Karpas-422 (cell line): ENCODE measurements at regions not wholly inside any gene's neighbourhood (a gene's known extent, or its start where the extent isn't known, plus 50 kb on each side); places are given as distances from the start of the nearest gene placed in this dataset.

Experiments used
- DNase-seq: peaks from one replicate; pipeline ENCODE4 v3.0.0-alpha.2; 2015
- H2AFZ ChIP-seq: fragments of 200-600 bp; sonication (generic); 2 replicates; pipeline ENCODE4 v1.6.1; 2014; ENCODE audit warnings: antibody characterized with exemption, low read length, mixed read lengths
- H3K27ac ChIP-seq: fragments of 200-600 bp; sonication (generic); 2 replicates; pipeline ENCODE4 v1.5.1; 2014; ENCODE audit warnings: mild to moderate bottlenecking, low read length, moderate library complexity
- H3K27me3 ChIP-seq: fragments of 200-600 bp; sonication (generic); 2 replicates; pipeline ENCODE4 v1.6.1; 2014; ENCODE audit warnings: low read length, mixed read lengths
- H3K36me3 ChIP-seq: fragments of 200-600 bp; sonication (generic); 2 replicates; pipeline ENCODE4 v1.6.1; 2014; ENCODE audit warnings: low read length, mixed read lengths; ENCODE audit not compliant: insufficient read depth
- H3K4me1 ChIP-seq: fragments of 200-600 bp; sonication (generic); 2 replicates; pipeline ENCODE4 v1.6.1; 2014; ENCODE audit warnings: mild to moderate bottlenecking, low read length, mixed read lengths
- H3K4me2 ChIP-seq: fragments of 200-600 bp; sonication (generic); 2 replicates; pipeline ENCODE4 v1.6.1; 2014; ENCODE audit warnings: low read length, low read depth, mild to moderate bottlenecking; ENCODE audit not compliant: poor library complexity, severe bottlenecking
- H3K4me3 ChIP-seq: fragments of 200-600 bp; sonication (generic); 2 replicates; pipeline ENCODE4 v1.5.1; 2014; ENCODE audit warnings: mild to moderate bottlenecking, antibody characterized with exemption, low read length, mixed read lengths
- H3K79me2 ChIP-seq: fragments of 200-600 bp; sonication (generic); 2 replicates; pipeline ENCODE4 v1.6.1; 2014; ENCODE audit warnings: mild to moderate bottlenecking, low read length, mixed read lengths
- H3K9ac ChIP-seq: fragments of 200-600 bp; sonication (generic); 2 replicates; pipeline ENCODE4 v1.6.0; 2014; ENCODE audit warnings: low read length
- H3K9me2 ChIP-seq: fragments of 200-600 bp; sonication (generic), shearing (Covaris generic); replicated peaks from 2 replicates; pipeline ENCODE4 v1.6.0; 2014; ENCODE audit warnings: mild to moderate bottlenecking, low read length, moderate library complexity; ENCODE audit not compliant: insufficient read depth
- H3K9me3 ChIP-seq: fragments of 300-700, 200-600 bp; sonication (generic); 2 replicates; pipeline ENCODE4 v1.6.1; 2014; ENCODE audit warnings: low read length, mixed read lengths
- H4K20me1 ChIP-seq: fragments of 200-600 bp; sonication (generic); 2 replicates; pipeline ENCODE4 v1.6.1; 2014; ENCODE audit warnings: mild to moderate bottlenecking, antibody characterized with exemption, low read length, low read depth; ENCODE audit not compliant: insufficient read depth

DNA sequence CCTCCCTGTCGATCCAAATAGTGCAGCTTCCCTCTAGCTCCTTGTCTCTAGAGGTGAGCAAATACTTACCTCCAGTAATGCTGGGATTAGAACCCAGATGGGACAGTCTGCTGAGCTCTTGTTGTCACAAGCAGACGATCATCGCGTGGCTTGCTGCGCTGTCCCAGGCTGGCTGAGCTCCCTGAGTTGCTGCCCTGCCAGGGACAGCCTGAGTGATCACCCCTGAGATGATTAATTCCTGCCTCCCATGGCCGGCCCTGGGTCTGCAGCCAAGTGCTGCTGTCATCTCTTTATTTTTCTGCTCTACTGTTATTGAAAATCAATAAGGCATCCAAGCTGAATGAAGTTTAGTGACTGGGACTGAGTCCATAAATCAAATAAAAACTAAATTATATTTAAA lies 94.0 kb upstream of the ALDH1B1 start:
- no peak overlapping the region for H3K4me2 ChIP-seq
- no peaks in the 10 kb centered on the region for H3K79me2 ChIP-seq
- peaks cover 7% of the 10 kb centered on the region for H3K4me1 ChIP-seq
- no peaks in the 10 kb centered on the region for H3K36me3 ChIP-seq
- H3K4me3 ChIP-seq, result no peak overlapping the region
- H3K27ac ChIP-seq, result no peak overlapping the region
- no peak overlapping the region for H2AFZ ChIP-seq
- H4K20me1 ChIP-seq, result no peaks in the 10 kb centered on the region
- H3K9me3 ChIP-seq, result no peaks in the 10 kb centered on the region
- H3K9me2 ChIP-seq, result no peaks in the 10 kb centered on the region
- H3K9ac ChIP-seq, result no peak overlapping the region
- H3K27me3 ChIP-seq, result no peaks in the 10 kb centered on the region
- DNase-seq, result no peak

DNA sequence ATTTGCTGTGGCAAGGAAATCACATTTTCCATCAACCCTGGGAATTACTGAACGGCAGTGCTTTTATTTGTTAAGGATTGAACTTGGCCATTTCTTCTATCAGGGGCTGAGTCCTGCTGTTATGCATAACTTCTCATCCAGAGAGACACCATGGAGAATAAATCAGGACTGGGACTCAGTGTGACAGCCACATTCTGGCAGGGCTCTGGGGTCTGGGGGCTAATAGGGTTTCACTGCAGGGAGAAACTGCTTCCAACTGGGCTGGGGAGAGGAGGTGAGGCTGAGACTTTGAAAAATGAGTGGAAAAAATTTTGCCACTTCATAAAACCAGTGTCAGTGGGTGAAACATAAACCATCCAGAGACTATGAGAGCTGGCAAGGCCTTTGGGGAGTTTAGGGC lies 95.7 kb upstream of the ALDH1B1 start:
- Histone ChIP-seq H4K20me1 (no peaks in the 10 kb centered on the region), H3K27me3 (no peaks in the 10 kb centered on the region), H3K4me1 (peaks cover 7% of the 10 kb centered on the region), H3K4me2 (no peak overlapping the region), H3K4me3 (no peak overlapping the region), H3K9me2 (no peaks in the 10 kb centered on the region), H2AFZ (no peak overlapping the region), H3K9me3 (no peaks in the 10 kb centered on the region), H3K79me2 (no peaks in the 10 kb centered on the region), H3K9ac (no peak overlapping the region), H3K36me3 (no peaks in the 10 kb centered on the region), H3K27ac (no peak overlapping the region)
- DNase-seq, result no peak

DNA sequence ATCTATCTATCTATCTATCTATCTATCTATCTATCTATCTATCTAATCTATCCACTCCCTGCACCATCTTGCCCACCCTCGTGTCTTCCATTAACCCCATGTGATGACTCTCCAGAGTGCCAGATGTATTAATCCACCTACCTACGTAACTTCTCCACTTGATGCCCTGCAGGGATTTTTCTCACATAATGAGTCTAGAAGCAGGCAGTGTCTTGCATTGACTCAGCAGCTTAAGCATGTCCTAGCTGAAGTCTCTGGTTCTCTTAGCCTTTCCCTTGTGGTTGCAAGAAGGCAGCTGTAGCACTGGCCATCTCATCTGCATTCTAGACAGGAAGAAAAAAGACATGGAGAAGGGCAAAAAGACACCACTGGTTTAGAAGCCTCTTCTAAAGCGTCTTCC lies 96.7 kb upstream of the ALDH1B1 start:
- no peaks in the 10 kb centered on the region for H3K9me3 ChIP-seq
- no peak overlapping the region for H3K4me3 ChIP-seq
- H3K4me2 ChIP-seq, result no peak overlapping the region
- H3K4me1 ChIP-seq, result peaks cover 7% of the 10 kb centered on the region
- no peak overlapping the region for H2AFZ ChIP-seq
- no peaks in the 10 kb centered on the region for H3K79me2 ChIP-seq
- no peaks in the 10 kb centered on the region for H4K20me1 ChIP-seq
- H3K36me3 ChIP-seq, result no peaks in the 10 kb centered on the region
- DNase-seq, result no peak
- H3K9me2 ChIP-seq, result no peaks in the 10 kb centered on the region
- H3K27me3 ChIP-seq, result no peaks in the 10 kb centered on the region
- no peak overlapping the region for H3K27ac ChIP-seq
- no peak overlapping the region for H3K9ac ChIP-seq

DNA sequence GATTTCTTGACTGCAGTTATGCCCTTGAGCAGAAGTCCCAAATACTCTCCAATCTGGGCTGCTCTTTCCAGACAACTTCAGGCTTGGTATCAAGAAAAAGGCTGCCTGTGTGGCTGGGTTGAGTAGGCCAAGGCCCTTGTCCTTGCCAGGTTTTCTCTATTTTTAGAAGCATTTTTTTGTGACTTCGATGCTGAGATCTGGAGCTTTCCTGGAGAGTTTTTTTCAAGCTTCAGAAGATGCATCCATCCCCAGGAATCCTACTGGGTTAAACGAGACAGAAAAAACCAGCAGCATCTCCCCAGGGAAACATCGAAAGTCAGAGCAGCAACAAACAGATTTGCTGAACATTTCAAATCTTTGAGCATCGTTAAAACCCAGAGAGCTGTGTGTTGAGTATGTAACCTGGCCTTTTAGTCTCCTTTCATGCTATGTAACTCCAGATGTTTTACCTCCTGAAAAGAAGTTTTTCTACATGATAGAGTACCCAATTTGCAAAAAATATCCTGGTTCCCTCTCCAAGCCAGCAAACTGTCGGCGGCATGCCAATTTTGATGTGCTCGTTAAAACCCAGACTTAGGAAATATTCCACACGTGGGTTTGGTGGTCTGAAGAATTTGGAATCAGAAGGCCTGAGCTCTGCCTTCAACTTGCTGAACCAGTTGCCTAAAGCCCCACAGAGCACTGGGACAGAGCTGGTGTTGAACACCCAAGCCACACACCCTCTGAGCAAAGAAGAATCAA lies 98.1 kb upstream of the ALDH1B1 start:
- Histone ChIP-seq H3K79me2 (no peaks in the 10 kb centered on the region), H3K9ac (no peak overlapping the region), H3K36me3 (no peaks in the 10 kb centered on the region), H3K9me3 (no peaks in the 10 kb centered on the region), H2AFZ (no peak overlapping the region), H4K20me1 (no peaks in the 10 kb centered on the region), H3K4me2 (no peak overlapping the region), H3K27ac (no peak overlapping the region), H3K27me3 (no peaks in the 10 kb centered on the region), H3K4me1 (no peaks in the 10 kb centered on the region; the same call in 1 of the 2 replicates), H3K4me3 (no peak overlapping the region), H3K9me2 (no peaks in the 10 kb centered on the region)
- DNase-seq, result no peak

DNA sequence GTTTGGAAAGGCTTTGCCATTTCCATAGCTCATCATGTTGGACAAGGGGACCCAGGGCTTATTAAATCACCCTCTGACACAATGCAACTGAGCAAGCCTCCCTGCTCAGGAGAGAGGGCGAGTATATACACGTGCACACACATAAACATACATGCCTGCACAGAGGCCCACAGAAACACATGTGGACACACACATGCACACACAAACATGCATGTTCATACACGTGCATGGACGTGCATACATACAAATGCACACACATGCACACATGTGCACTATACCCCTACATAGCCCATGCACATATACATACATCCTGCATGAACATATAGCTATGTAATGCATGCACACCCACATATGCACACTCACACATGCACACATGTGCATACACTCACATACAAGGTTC lies 99.5 kb upstream of the ALDH1B1 start:
- no peak overlapping the region for H3K4me2 ChIP-seq
- no peak overlapping the region for H3K9ac ChIP-seq
- no peaks in the 10 kb centered on the region for H3K9me2 ChIP-seq

DNA sequence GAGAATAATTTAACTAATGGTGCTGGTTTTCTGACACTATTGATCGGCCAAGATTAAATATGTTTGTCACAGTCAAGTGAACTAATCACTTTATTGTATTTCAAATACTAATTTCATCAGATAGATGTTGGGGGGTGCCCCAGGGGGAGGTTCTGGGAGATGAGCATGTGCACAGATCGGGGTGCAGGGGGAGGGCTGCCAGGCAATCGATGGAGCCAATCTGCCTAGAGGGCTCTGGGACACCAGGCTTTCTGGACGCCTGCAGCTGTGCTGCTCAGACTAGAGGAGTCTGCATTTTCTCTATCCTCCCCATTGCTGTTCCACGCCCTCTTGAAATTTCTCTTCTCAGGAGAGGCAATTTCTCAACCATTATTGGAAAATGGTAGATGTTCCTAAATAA lies 100.0 kb upstream of the ALDH1B1 start:
- Histone ChIP-seq H3K36me3 (no peaks in the 10 kb centered on the region), H3K27ac (no peak overlapping the region), H3K79me2 (no peaks in the 10 kb centered on the region), H3K9me2 (no peaks in the 10 kb centered on the region), H3K9me3 (no peaks in the 10 kb centered on the region), H3K4me2 (no peak overlapping the region), H4K20me1 (no peaks in the 10 kb centered on the region), H2AFZ (no peak overlapping the region), H3K27me3 (no peaks in the 10 kb centered on the region), H3K4me1 (no peaks in the 10 kb centered on the region), H3K9ac (no peak overlapping the region), H3K4me3 (no peak overlapping the region)
- DNase-seq, result no peak

More for the DNA sequence above, 99.5 kb upstream of the ALDH1B1 start:
- no peaks in the 10 kb centered on the region for H3K9me3 ChIP-seq
- H3K27me3 ChIP-seq, result no peaks in the 10 kb centered on the region
- no peak overlapping the region for H3K27ac ChIP-seq
- no peaks in the 10 kb centered on the region for H4K20me1 ChIP-seq
- H3K79me2 ChIP-seq, result no peaks in the 10 kb centered on the region
- no peaks in the 10 kb centered on the region for H3K4me1 ChIP-seq
- H3K36me3 ChIP-seq, result no peaks in the 10 kb centered on the region
- no peak overlapping the region for H2AFZ ChIP-seq
- H3K4me3 ChIP-seq, result no peak overlapping the region
- DNase-seq, result no peak

DNA sequence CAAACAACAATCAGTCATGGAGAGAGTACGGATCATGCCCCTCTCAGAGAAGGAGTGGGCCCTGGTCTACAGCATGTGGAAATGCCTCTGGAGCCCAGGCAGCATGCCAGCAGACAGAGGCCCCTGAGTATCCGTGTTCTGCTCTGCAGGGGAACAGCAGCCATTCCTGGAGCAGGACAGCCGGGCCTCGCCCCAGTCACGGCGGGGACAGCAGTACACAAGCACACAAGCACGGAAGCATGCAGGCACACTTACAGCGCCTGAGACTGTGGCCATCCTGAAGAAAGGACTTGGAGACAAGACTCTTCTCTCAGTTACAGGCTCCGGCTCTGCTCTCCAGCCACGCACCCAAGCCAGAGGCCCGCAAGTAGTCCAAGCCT lies 102.6 kb upstream of the ALDH1B1 start:
- no peaks in the 10 kb centered on the region for H3K79me2 ChIP-seq
- no peaks in the 10 kb centered on the region for H3K36me3 ChIP-seq
- H3K27me3 ChIP-seq, result no peaks in the 10 kb centered on the region
- no peaks in the 10 kb centered on the region for H3K4me1 ChIP-seq
- H3K9me3 ChIP-seq, result no peaks in the 10 kb centered on the region
- no peak overlapping the region for H3K9ac ChIP-seq
- H3K27ac ChIP-seq, result no peak overlapping the region
- H2AFZ ChIP-seq, result no peak overlapping the region
- no peak for DNase-seq
- H4K20me1 ChIP-seq, result no peaks in the 10 kb centered on the region
- H3K4me2 ChIP-seq, result no peak overlapping the region
- H3K9me2 ChIP-seq, result no peaks in the 10 kb centered on the region
- no peak overlapping the region for H3K4me3 ChIP-seq

DNA sequence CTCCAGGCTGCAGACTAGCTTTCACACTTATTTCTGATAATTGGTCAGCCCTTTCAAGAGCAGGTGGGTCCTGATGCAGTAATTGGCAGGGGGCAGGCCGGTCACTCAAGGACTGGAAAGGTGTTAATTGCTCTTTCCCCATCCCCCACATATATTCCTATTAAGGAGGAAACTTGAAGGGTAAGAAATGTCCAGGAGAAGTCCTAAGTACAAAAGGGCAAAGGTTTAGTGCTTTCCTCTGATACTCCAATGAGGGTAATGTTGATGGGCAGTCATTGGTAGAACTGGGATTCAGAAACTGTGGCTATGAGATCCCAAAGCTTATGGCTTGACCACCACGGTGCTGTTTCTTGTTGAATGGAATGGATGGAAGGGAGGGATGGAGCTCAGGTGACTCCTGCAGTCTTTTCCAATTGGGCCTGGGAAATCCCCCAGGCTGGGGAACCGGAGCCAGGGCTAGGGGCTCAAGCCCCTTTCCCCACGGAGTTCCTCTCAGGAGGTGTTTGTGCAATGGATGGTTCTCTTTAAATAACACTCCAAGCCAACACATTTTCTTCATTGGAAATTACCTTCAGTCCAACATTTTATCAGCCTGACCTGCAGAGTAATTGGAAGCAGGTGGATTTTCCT lies 103.2 kb upstream of the ALDH1B1 start:
- no peaks in the 10 kb centered on the region for H3K9me2 ChIP-seq
- DNase-seq, result no peak
- no peak overlapping the region for H3K4me2 ChIP-seq
- H3K9ac ChIP-seq, result no peak overlapping the region
- H3K4me1 ChIP-seq, result no peaks in the 10 kb centered on the region
- no peak overlapping the region for H2AFZ ChIP-seq
- H3K4me3 ChIP-seq, result no peak overlapping the region
- H3K27ac ChIP-seq, result no peak overlapping the region
- no peaks in the 10 kb centered on the region for H3K27me3 ChIP-seq
- no peaks in the 10 kb centered on the region for H4K20me1 ChIP-seq
- no peaks in the 10 kb centered on the region for H3K36me3 ChIP-seq
- H3K9me3 ChIP-seq, result no peaks in the 10 kb centered on the region
- H3K79me2 ChIP-seq, result no peaks in the 10 kb centered on the region
